Mesothelial cell of epicardium (in vitro differentiated cells): ENCODE measurements at regions not wholly inside any gene's neighbourhood (a gene's known extent, or its start where the extent isn't known, plus 50 kb on each side); places are given as distances from the start of the nearest gene placed in this dataset.

Experiments used
- DNase-seq, 2 experiments: peaks; one replicate each; pipeline ENCODE4 v3.0.0; 2021; ENCODE audit warnings: low spot score in 2 of 2; ENCODE audit not compliant: unreplicated experiment in 2 of 2
- H3K27ac Mint-ChIP-seq: 2 replicates; pipeline ENCODE4 v1.8.0; 2021; ENCODE audit warnings: mixed read lengths
- H3K27me3 Mint-ChIP-seq: 2 replicates; pipeline ENCODE4 v1.8.0; 2021; ENCODE audit warnings: low read depth, mixed read lengths
- H3K36me3 Mint-ChIP-seq: 2 replicates; pipeline ENCODE4 v1.8.0; 2021; ENCODE audit warnings: mixed read lengths
- H3K4me1 Mint-ChIP-seq: 2 replicates; pipeline ENCODE4 v1.8.0; 2021; ENCODE audit warnings: mixed read lengths
- H3K4me3 Mint-ChIP-seq: 2 replicates; pipeline ENCODE4 v1.8.0; 2021; ENCODE audit warnings: mild to moderate bottlenecking, moderate library complexity, mixed read lengths
- H3K9me3 Mint-ChIP-seq: 2 replicates; pipeline ENCODE4 v1.8.0; 2021; ENCODE audit warnings: mixed read lengths
- TF ChIP-seq, protein P1 (sequence below): fragments of 200-600 bp; sonication (generic); IDR thresholded peaks from one replicate; pipeline ENCODE4 v1.5.0; 2021; ENCODE audit warnings: antibody characterized with exemption; ENCODE audit not compliant: unreplicated experiment

DNA sequence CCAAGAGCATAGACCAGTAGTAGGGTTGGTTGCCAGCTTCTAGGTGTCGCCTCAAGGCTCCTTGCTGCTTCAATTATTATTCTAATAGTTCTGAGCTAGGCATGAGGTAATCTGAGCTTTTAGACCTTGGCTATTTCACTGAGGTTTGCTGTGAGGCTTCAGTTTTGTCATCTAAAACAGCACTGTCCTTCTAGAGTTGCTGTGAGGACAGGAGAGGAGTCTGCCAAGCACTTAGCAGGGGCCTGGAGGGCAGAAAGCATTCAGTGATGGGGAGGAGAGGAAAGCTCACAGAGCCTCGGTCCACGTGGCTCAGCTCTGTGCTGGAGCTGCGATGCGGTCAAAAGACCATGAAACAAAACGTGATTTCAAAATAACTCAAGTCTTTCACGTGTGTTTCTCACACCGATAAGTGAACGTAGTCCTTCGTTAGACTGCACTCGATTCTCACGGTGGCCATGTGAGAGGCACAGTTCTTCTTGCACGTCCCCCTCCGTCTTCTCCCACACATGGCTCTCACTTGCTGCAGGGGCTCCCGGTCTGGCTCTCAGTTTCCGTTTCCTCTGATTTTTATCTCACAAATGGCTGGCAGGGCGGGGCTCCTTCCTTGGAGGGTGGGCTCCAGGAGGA, 113.7 kb downstream of the B3GNT2 start:
- Mint-ChIP-seq H3K27ac (peak overlapping the region; percentile 69), H3K27me3 (no peaks in the 10 kb centered on the region), H3K4me3 (no peak overlapping the region), H3K9me3 (no peaks in the 10 kb centered on the region), H3K36me3 (no peaks in the 10 kb centered on the region), H3K4me1 (peaks cover 40% of the 10 kb centered on the region)
- TF ChIP-seq, protein P1, sequence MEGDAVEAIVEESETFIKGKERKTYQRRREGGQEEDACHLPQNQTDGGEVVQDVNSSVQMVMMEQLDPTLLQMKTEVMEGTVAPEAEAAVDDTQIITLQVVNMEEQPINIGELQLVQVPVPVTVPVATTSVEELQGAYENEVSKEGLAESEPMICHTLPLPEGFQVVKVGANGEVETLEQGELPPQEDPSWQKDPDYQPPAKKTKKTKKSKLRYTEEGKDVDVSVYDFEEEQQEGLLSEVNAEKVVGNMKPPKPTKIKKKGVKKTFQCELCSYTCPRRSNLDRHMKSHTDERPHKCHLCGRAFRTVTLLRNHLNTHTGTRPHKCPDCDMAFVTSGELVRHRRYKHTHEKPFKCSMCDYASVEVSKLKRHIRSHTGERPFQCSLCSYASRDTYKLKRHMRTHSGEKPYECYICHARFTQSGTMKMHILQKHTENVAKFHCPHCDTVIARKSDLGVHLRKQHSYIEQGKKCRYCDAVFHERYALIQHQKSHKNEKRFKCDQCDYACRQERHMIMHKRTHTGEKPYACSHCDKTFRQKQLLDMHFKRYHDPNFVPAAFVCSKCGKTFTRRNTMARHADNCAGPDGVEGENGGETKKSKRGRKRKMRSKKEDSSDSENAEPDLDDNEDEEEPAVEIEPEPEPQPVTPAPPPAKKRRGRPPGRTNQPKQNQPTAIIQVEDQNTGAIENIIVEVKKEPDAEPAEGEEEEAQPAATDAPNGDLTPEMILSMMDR, result no peak
- DNase-seq, result no peak

DNA sequence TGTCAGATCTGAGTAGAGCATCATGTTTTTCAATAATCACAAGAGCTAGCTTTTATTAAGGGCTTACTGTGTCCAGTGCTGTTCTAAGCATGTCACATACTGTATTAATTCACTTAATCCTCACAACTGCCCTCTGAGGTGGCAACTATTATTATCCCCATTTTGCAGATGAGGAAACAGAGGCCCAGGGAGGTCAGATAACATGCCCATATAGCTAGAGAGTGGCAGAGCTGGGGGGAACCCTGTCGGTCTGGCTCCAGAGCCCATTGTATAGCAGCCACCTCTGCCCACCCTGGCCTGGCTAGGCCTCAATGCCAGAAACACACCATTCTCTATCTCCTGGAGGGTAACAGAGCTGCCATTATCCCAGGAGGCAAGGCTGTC, 113.2 kb downstream of the B3GNT2 start:
- Mint-ChIP-seq H3K4me1 (peaks cover 44% of the 10 kb centered on the region), H3K36me3 (no peaks in the 10 kb centered on the region), H3K27ac (no peak overlapping the region), H3K4me3 (no peak overlapping the region), H3K9me3 (no peaks in the 10 kb centered on the region), H3K27me3 (no peaks in the 10 kb centered on the region)
- no peak for DNase-seq
- TF ChIP-seq, protein P1, result no peak

DNA sequence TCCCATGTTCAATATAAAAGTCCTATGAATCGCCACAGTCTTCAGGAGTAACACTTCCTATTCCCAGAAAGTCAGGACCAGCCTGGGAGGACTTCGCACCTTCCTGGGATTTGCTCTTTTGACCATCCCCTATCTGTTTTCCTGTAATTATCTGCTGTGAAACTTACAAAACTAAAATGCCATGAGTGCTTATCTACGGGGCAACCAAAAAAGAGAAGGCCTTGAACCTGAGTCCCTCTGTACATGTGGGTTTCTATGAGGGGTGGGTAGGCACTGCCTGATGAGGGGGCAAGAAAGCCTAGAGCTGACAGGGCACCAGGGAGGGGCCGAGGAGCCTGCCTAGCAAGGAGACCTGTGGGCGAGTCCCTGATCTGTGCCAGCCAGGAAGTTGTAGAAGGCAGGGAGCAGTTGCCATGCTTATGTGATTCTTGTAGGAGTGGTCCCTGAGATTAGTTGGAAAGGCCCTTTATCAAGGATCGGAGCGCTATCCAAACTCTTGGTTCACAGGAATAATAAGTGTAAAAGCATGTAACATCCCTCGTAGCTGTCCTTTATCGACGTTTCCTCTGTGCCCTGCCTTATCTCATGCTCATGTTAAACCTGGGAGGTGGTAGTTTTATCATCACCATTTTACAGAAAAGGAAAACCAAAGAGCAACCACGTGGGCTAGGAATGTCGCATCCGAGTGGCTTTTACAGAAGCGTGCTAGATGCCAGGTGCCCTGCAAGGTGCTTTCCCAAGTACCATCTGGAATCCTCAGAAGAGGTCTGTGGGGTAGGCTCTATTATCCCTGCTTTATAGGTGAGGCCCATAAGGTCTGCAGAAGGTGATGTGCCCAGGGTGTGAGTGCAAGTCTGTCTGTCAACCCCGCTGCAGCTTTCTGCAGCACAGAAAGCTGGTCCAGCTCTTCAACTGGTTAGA, 111.8 kb downstream of the B3GNT2 start:
- TF ChIP-seq, protein P1, result no peak
- no peak for DNase-seq
- H3K27me3 Mint-ChIP-seq, result no peaks in the 10 kb centered on the region
- no peak overlapping the region for H3K4me3 Mint-ChIP-seq
- H3K36me3 Mint-ChIP-seq, result no peaks in the 10 kb centered on the region
- no peaks in the 10 kb centered on the region for H3K9me3 Mint-ChIP-seq
- H3K4me1 Mint-ChIP-seq, result peaks cover 44% of the 10 kb centered on the region
- H3K27ac Mint-ChIP-seq, result peak overlapping the region; percentile 27

DNA sequence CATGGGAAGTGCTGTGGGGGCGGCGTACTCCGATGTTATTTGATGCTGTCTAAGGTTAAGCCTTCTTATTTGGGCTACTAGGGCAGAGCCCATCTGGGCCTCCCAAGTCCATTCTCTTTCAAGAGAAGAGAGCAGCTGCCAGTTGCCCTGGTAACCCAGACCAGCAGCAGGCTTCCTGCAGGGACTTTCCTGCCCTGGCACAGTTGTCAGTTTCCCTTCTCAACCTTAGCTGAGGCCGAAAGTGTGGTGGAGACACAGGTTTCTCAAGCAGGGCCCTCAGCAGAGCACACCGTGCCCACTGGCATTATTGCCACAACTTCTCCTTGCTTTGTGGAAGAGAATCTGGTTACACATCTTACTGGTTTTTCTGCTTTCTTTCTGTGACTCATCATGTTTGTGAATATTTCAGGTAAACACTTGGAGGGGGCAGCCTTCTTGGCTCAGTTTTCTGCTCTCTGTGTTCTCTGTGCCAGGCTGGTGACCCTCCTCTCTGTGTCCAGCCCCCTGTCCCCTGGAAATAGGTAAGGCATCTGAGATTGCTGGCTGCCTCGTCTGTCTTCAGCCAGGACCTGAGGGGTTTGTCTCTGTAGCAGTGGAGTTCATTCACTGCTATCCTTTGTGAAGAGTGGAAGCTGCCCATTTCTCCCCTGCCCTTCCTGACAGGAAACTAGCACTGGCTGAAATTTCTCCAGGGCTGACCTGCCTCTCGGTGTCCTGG, 111.0 kb downstream of the B3GNT2 start:
- peak overlapping the region; percentile 73 for H3K27ac Mint-ChIP-seq
- H3K4me3 Mint-ChIP-seq, result no peak overlapping the region
- no peaks in the 10 kb centered on the region for H3K27me3 Mint-ChIP-seq
- TF ChIP-seq, protein P1, result no peak
- H3K4me1 Mint-ChIP-seq, result peaks cover 47% of the 10 kb centered on the region
- H3K36me3 Mint-ChIP-seq, result no peaks in the 10 kb centered on the region
- no peaks in the 10 kb centered on the region for H3K9me3 Mint-ChIP-seq
- DNase-seq, result no peak

DNA sequence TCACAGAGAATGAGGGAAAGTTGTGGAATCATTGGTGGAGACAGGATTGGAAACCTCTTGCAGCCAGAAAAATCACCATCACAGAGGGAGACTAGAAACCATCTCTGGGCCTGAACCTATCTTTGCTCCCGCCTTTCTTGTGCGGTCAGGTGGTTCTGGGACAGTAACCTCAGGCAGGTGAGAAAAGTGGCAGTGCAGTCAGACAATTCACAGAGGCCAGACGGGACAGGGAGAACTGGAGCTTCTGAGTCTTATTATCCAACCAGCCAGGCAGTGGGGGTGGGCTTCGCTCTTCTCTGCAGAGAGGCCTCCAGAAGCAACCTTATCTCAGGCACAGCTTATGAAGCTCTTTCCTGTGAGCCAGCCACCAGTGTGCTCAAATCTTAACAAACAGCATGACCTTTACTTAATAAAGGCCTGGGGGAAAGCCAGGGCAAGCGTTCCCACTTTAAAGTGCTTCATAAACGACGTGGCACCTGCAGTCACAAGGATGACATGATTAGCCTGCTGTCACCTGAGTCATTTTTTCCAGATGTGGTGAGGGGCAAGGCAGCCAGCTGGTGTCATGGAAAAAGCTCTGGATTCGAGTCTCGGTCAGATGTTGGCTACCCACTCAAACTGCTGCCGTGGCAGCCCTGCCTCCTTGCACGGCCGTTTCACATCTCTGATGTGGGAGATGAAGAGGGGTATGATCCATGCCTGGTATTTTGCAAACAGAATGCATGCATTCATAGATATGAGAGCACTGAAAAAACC, 109.7 kb downstream of the B3GNT2 start:
- H3K27me3 Mint-ChIP-seq, result no peaks in the 10 kb centered on the region
- H3K4me3 Mint-ChIP-seq, result no peak overlapping the region
- DNase-seq, result no peak
- no peaks in the 10 kb centered on the region for H3K9me3 Mint-ChIP-seq
- H3K36me3 Mint-ChIP-seq, result no peaks in the 10 kb centered on the region
- TF ChIP-seq, protein P1, result no peak
- H3K4me1 Mint-ChIP-seq, result peaks cover 47% of the 10 kb centered on the region
- H3K27ac Mint-ChIP-seq, result peak overlapping the region; percentile 53
